DOHH2 (cell line): ENCODE measurements at regions not wholly inside any gene's neighbourhood (a gene's known extent, or its start where the extent isn't known, plus 50 kb on each side); places are given as distances from the start of the nearest gene placed in this dataset.
"Not testable (repeated sequence)": the region's sequence is repeated elsewhere in the genome, so short reads cannot be mapped to it uniquely, and the experiment has no call there.

Experiments
- H3F3A ChIP-seq: fragments of 200-600 bp; sonication (generic), shearing (Covaris generic); 2 replicates; pipeline ENCODE4 v1.6.0; 2016; ENCODE audit warnings: antibody characterized with exemption, mild to moderate bottlenecking; ENCODE audit not compliant: control insufficient read depth, insufficient read depth
- H3K27ac ChIP-seq: fragments of 200-600 bp; sonication (generic); 2 replicates; pipeline ENCODE4 v1.5.1; 2014; ENCODE audit warnings: low read depth, mild to moderate bottlenecking, low read length, moderate library complexity
- H3K27me3 ChIP-seq: fragments of 200-600 bp; sonication (generic); 2 replicates; pipeline ENCODE4 v1.6.1; 2014; ENCODE audit warnings: mild to moderate bottlenecking, low read length, mixed read lengths; ENCODE audit not compliant: control insufficient read depth
- H3K36me3 ChIP-seq: fragments of 200-600 bp; sonication (generic); 2 replicates; pipeline ENCODE4 v1.6.1; 2014; ENCODE audit warnings: mild to moderate bottlenecking, low read length, moderate library complexity, mixed read lengths; ENCODE audit not compliant: control insufficient read depth
- H3K4me1 ChIP-seq: fragments of 200-600 bp; sonication (generic); 2 replicates; pipeline ENCODE4 v1.6.1; 2014; ENCODE audit warnings: mild to moderate bottlenecking, low read length, mixed read lengths; ENCODE audit not compliant: control insufficient read depth
- H3K4me2 ChIP-seq: fragments of 200-600 bp; sonication (generic); 2 replicates; pipeline ENCODE4 v1.6.0; 2014; ENCODE audit warnings: mild to moderate bottlenecking, low read length, moderate library complexity
- H3K4me3 ChIP-seq: fragments of 200-600 bp; sonication (generic); 2 replicates; pipeline ENCODE4 v1.5.1; 2014; ENCODE audit warnings: mild to moderate bottlenecking, low read length, mixed read lengths
- H3K79me2 ChIP-seq: fragments of 200-600 bp; sonication (generic); 2 replicates; pipeline ENCODE4 v1.6.1; 2014; ENCODE audit warnings: mild to moderate bottlenecking, low read length, mixed read lengths; ENCODE audit not compliant: control insufficient read depth
- H3K9me2 ChIP-seq: fragments of 200-600 bp; sonication (generic); replicated peaks from 2 replicates; pipeline ENCODE4 v1.6.1; 2014; ENCODE audit warnings: mild to moderate bottlenecking, low read length, mixed read lengths; ENCODE audit not compliant: control insufficient read depth
- H3K9me3 ChIP-seq: fragments of 200-600 bp; sonication (generic); 2 replicates; pipeline ENCODE4 v1.6.1; 2014; ENCODE audit warnings: antibody characterized with exemption, low read length, mixed read lengths; ENCODE audit not compliant: control insufficient read depth, insufficient read depth
- H4K20me1 ChIP-seq: fragments of 200-600 bp; sonication (generic); 2 replicates; pipeline ENCODE4 v1.6.0; 2014; ENCODE audit warnings: low read depth, mild to moderate bottlenecking, antibody characterized with exemption, low read length, moderate library complexity; ENCODE audit not compliant: control insufficient read depth, insufficient read depth
- CTCF ChIP-seq: fragments of 200-600 bp; sonication (generic); IDR thresholded peaks from one replicate; pipeline ENCODE4 v1.5.1; 2014; ENCODE audit warnings: antibody characterized with exemption, mild to moderate bottlenecking, low read depth, low read length; ENCODE audit not compliant: poor library complexity, severe bottlenecking
- EZH2phosphoT487 ChIP-seq: fragments of 200-600 bp; sonication (generic); IDR thresholded peaks from 2 replicates; pipeline ENCODE4 v1.6.1; 2017; ENCODE audit warnings: borderline replicate concordance, mild to moderate bottlenecking, antibody characterized with exemption, low read length, moderate library complexity, mixed read lengths

GRCh38 chr7:133165001-133165400 lies 83.1 kb upstream of the CHCHD3 start:
- Histone ChIP-seq H4K20me1 (no peaks in the 10 kb centered on the region), H3K36me3 (no peaks in the 10 kb centered on the region), H3F3A (no peaks in the 10 kb centered on the region), H3K27me3 (peaks cover 23% of the 10 kb centered on the region), H3K4me1 (no peaks in the 10 kb centered on the region), H3K27ac (no peak overlapping the region), H3K9me2 (no peaks in the 10 kb centered on the region), H3K9me3 (no peaks in the 10 kb centered on the region), H3K4me3 (no peak overlapping the region), H3K4me2 (no peak overlapping the region), H3K79me2 (no peaks in the 10 kb centered on the region)
- TF ChIP-seq CTCF (no peak), EZH2phosphoT487 (no peak)

GRCh38 chr7:133165529-133165928 lies 83.6 kb upstream of the CHCHD3 start:
- no peak overlapping the region for H3K4me3 ChIP-seq
- no peaks in the 10 kb centered on the region for H3K36me3 ChIP-seq
- H3F3A ChIP-seq: no peaks in the 10 kb centered on the region
- no peaks in the 10 kb centered on the region for H3K9me2 ChIP-seq
- no peaks in the 10 kb centered on the region for H3K79me2 ChIP-seq
- peaks cover 23% of the 10 kb centered on the region for H3K27me3 ChIP-seq
- no peak for TF ChIP-seq CTCF
- no peak for TF ChIP-seq EZH2phosphoT487
- H3K4me2 ChIP-seq: no peak overlapping the region
- H3K27ac ChIP-seq: no peak overlapping the region
- no peaks in the 10 kb centered on the region for H3K9me3 ChIP-seq
- no peaks in the 10 kb centered on the region for H4K20me1 ChIP-seq
- H3K4me1 ChIP-seq: no peaks in the 10 kb centered on the region

- no peaks in the 10 kb centered on the region for H3F3A ChIP-seq
- no peak overlapping the region for H3K27ac ChIP-seq
- H3K9me2 ChIP-seq: no peaks in the 10 kb centered on the region
- TF ChIP-seq EZH2phosphoT487 (no peak), CTCF (no peak)
- H3K9me3 ChIP-seq: no peaks in the 10 kb centered on the region
- no peak overlapping the region for H3K4me3 ChIP-seq
- no peaks in the 10 kb centered on the region for H3K79me2 ChIP-seq
- no peaks in the 10 kb centered on the region for H3K36me3 ChIP-seq
- H3K27me3 ChIP-seq: peaks cover 23% of the 10 kb centered on the region
- no peak overlapping the region for H3K4me2 ChIP-seq
- no peaks in the 10 kb centered on the region for H4K20me1 ChIP-seq
- no peaks in the 10 kb centered on the region for H3K4me1 ChIP-seq
Measured at GRCh38 chr7:133167300-133167699, 85.4 kb upstream of the CHCHD3 start.

- H3K9me2 ChIP-seq, H3F3A ChIP-seq, H3K79me2 ChIP-seq, H3K36me3 ChIP-seq, H3K4me3 ChIP-seq, H3K27ac ChIP-seq, H3K4me1 ChIP-seq, H3K9me3 ChIP-seq, H4K20me1 ChIP-seq, H3K4me2 ChIP-seq: not testable (repeated sequence)
- H3K27me3 ChIP-seq: peaks cover 21% of the 10 kb centered on the region
Measured at GRCh38 chr7:133169167-133169822, 83.6 kb upstream of the EXOC4 start.

GRCh38 chr7:133177476-133177875 lies 75.4 kb upstream of the EXOC4 start:
- not testable (repeated sequence) for H3K4me1 ChIP-seq, H3K36me3 ChIP-seq, H3F3A ChIP-seq, H3K27me3 ChIP-seq, H3K4me2 ChIP-seq, H3K27ac ChIP-seq, H3K4me3 ChIP-seq, H3K9me3 ChIP-seq, H3K79me2 ChIP-seq, H3K9me2 ChIP-seq, H4K20me1 ChIP-seq
